H9 (cell line): ENCODE measurements at regions not wholly inside any gene's neighbourhood (a gene's known extent, or its start where the extent isn't known, plus 50 kb on each side); places are given as distances from the start of the nearest gene placed in this dataset.

ENCODE experiments used
- DNase-seq: peaks from one replicate; pipeline ENCODE4 v3.0.0-alpha.2; 2017
- H2AFZ ChIP-seq: one replicate; pipeline ENCODE4 v1.6.1; 2013; ENCODE audit warnings: mild to moderate bottlenecking, low read length, control low read depth, moderate library complexity
- H2AK5ac ChIP-seq: 2 replicates; pipeline ENCODE4 v1.6.1; 2013; ENCODE audit warnings: low read length, control low read depth, mixed read lengths; ENCODE audit not compliant: insufficient read length
- H2BK120ac ChIP-seq: one replicate; pipeline ENCODE4 v1.6.1; 2013; ENCODE audit warnings: low read depth, mild to moderate bottlenecking, low read length, control low read depth, inconsistent platforms; ENCODE audit not compliant: poor library complexity, severe bottlenecking
- H2BK12ac ChIP-seq: 2 replicates; pipeline ENCODE4 v1.6.1; 2013; ENCODE audit warnings: low read length, control low read depth, mixed read lengths, low read depth; ENCODE audit not compliant: insufficient read length
- H2BK15ac ChIP-seq: 2 replicates; pipeline ENCODE4 v1.6.1; 2013; ENCODE audit warnings: low read depth, low read length, control low read depth
- H2BK20ac ChIP-seq: one replicate; pipeline ENCODE4 v1.6.1; 2013; ENCODE audit warnings: low read depth, mild to moderate bottlenecking, low read length, control low read depth, inconsistent platforms; ENCODE audit not compliant: poor library complexity, severe bottlenecking
- H2BK5ac ChIP-seq: 2 replicates; pipeline ENCODE4 v1.6.1; 2013; ENCODE audit warnings: low read length, control low read depth, mixed read lengths; ENCODE audit not compliant: insufficient read length
- H3K14ac ChIP-seq: 2 replicates; pipeline ENCODE4 v1.6.1; 2013; ENCODE audit warnings: low read length, control low read depth; ENCODE audit not compliant: insufficient read depth
- H3K18ac ChIP-seq: 2 replicates; pipeline ENCODE4 v1.6.1; 2013; ENCODE audit warnings: low read depth, mild to moderate bottlenecking, mixed read lengths, low read length, control low read depth; ENCODE audit not compliant: insufficient read length
- H3K23ac ChIP-seq: 2 replicates; pipeline ENCODE4 v1.6.1; 2013; ENCODE audit warnings: low read length, control low read depth, mixed read lengths, low read depth; ENCODE audit not compliant: insufficient read length
- H3K23me2 ChIP-seq: 2 replicates; pipeline ENCODE4 v1.6.1; 2013; ENCODE audit warnings: low read depth, mild to moderate bottlenecking, mixed read lengths, low read length, control low read depth; ENCODE audit not compliant: insufficient read length, poor library complexity, severe bottlenecking
- H3K27ac ChIP-seq: 2 replicates; pipeline ENCODE4 v1.5.1; 2013; ENCODE audit warnings: low read length, control low read depth, mixed read lengths, low read depth; ENCODE audit not compliant: insufficient read length
- H3K27me3 ChIP-seq: 2 replicates; pipeline ENCODE4 v1.6.1; 2013; ENCODE audit warnings: low read length, control low read depth, inconsistent platforms; ENCODE audit not compliant: insufficient read depth
- H3K4ac ChIP-seq: 2 replicates; pipeline ENCODE4 v1.6.1; 2013; ENCODE audit warnings: low read depth, mild to moderate bottlenecking, control low read depth, inconsistent platforms, low read length, moderate library complexity
- H3K4me1 ChIP-seq: 2 replicates; pipeline ENCODE4 v1.6.1; 2013; ENCODE audit warnings: low read length, control low read depth, inconsistent platforms; ENCODE audit not compliant: insufficient read depth
- H3K4me2 ChIP-seq: 2 replicates; pipeline ENCODE4 v1.6.1; 2013; ENCODE audit warnings: low read length, control low read depth, mixed read lengths; ENCODE audit not compliant: insufficient read length, insufficient read depth
- H3K56ac ChIP-seq: 2 replicates; pipeline ENCODE4 v1.6.1; 2013; ENCODE audit warnings: low read depth, mild to moderate bottlenecking, mixed read lengths, low read length, control low read depth; ENCODE audit not compliant: insufficient read length
- H3K79me1 ChIP-seq: 2 replicates; pipeline ENCODE4 v1.6.1; 2013; ENCODE audit warnings: low read depth, mild to moderate bottlenecking, moderate library complexity, low read length, control low read depth, inconsistent platforms; ENCODE audit not compliant: insufficient read depth, poor library complexity, severe bottlenecking
- H3K79me2 ChIP-seq: 2 replicates; pipeline ENCODE4 v1.6.1; 2013; ENCODE audit warnings: low read length, control low read depth, inconsistent platforms; ENCODE audit not compliant: insufficient read depth
- H3K9ac ChIP-seq: 2 replicates; pipeline ENCODE4 v1.6.1; 2013; ENCODE audit warnings: low read length, control low read depth, mixed read lengths; ENCODE audit not compliant: insufficient read length; ENCODE audit errors: extremely low read depth
- H3K9me3 ChIP-seq: one replicate; pipeline ENCODE4 v1.6.1; 2013; ENCODE audit warnings: low read depth, low read length, inconsistent platforms; ENCODE audit not compliant: control insufficient read depth
- H3T11ph ChIP-seq: one replicate; pipeline ENCODE4 v1.6.1; 2013; ENCODE audit warnings: mild to moderate bottlenecking, low read length, control low read depth, inconsistent platforms
- H4K20me1 ChIP-seq: one replicate; pipeline ENCODE4 v1.6.1; 2013; ENCODE audit not compliant: control insufficient read depth, insufficient read length, insufficient read depth
- H4K5ac ChIP-seq: 2 replicates; pipeline ENCODE4 v1.6.1; 2013; ENCODE audit warnings: low read depth, mild to moderate bottlenecking, mixed read lengths, low read length, control low read depth; ENCODE audit not compliant: insufficient read length
- H4K8ac ChIP-seq: replicated peaks from 2 replicates; pipeline ENCODE4 v1.6.1; 2013; ENCODE audit warnings: low read length, control low read depth, mixed read lengths, low read depth; ENCODE audit not compliant: insufficient read length
- H4K91ac ChIP-seq: 2 replicates; pipeline ENCODE4 v1.6.1; 2013; ENCODE audit warnings: low read depth, mild to moderate bottlenecking, moderate library complexity, mixed read lengths, low read length, control low read depth; ENCODE audit not compliant: insufficient read length
- H3K27ac Mint-ChIP-seq, 3 experiments: 2 replicates in 2 of 3; 3 replicates in 1 of 3; pipeline ENCODE4 v1.8.0; 2020 to 2021; ENCODE audit warnings: mixed read lengths in 3 of 3, mild to moderate bottlenecking in 1 of 3, moderate library complexity in 1 of 3
- H3K27me3 Mint-ChIP-seq: 2 replicates; pipeline ENCODE4 v1.8.0; 2021; ENCODE audit warnings: low read depth, mild to moderate bottlenecking, moderate library complexity, mixed read lengths
- H3K36me3 Mint-ChIP-seq, 3 experiments: 2 replicates in 2 of 3; 3 replicates in 1 of 3; pipeline ENCODE4 v1.8.0; 2020 to 2021; ENCODE audit warnings: low read depth in 3 of 3, mixed read lengths in 3 of 3; ENCODE audit not compliant: insufficient read depth in 1 of 3
- H3K4me1 Mint-ChIP-seq, 2 experiments: 2 replicates each; pipeline ENCODE4 v1.8.0; 2020; ENCODE audit warnings: mixed read lengths in 2 of 2
- H3K4me3 Mint-ChIP-seq, 2 experiments: 2 replicates in 1 of 2; 3 replicates in 1 of 2; pipeline ENCODE4 v1.8.0; 2020 to 2021; ENCODE audit warnings: mild to moderate bottlenecking in 2 of 2, mixed read lengths in 2 of 2, moderate library complexity in 1 of 2
- H3K9me3 Mint-ChIP-seq, 2 experiments: 2 replicates in 1 of 2; 3 replicates in 1 of 2; pipeline ENCODE4 v1.8.0; 2020; ENCODE audit warnings: mild to moderate bottlenecking in 2 of 2, mixed read lengths in 2 of 2, moderate library complexity in 1 of 2
- WGBS: extraction: QIAGEN DNeasy Blood & Tissue Kit; methylation state at CpG from one replicate; pipeline ENCODE4 v1.1.7; 2013; ENCODE audit warnings: missing lambda C conversion rate, low lambda C conversion rate, mixed read lengths; ENCODE audit not compliant: insufficient read length; ENCODE audit errors: extremely low coverage; 5-methylcytosine and 5-hydroxymethylcytosine counted together
- TF ChIP-seq, protein P1 (sequence below): fragments of 200-600 bp; sonication (generic); conservative IDR thresholded peaks from 3 replicates; pipeline ENCODE4 v1.8.0; 2021; ENCODE audit warnings: antibody characterized with exemption, mild to moderate bottlenecking

- no peak overlapping the region for H3T11ph ChIP-seq
- H2BK12ac ChIP-seq, result no peak overlapping the region
- Mint-ChIP-seq H3K36me3 (peaks cover 2 to 24% (median 7%) of the 10 kb centered on the region in 3 experiments; a peak in 5 of 7 replicates), H3K4me3 (no peak overlapping the region), H3K27ac (no peak overlapping the region), H3K27me3 (no peaks in the 10 kb centered on the region), H3K9me3 (peaks cover 8 to 12% of the 10 kb centered on the region in 2 experiments), H3K4me1 (peaks cover 24 to 26% of the 10 kb centered on the region in 2 experiments)
- H4K91ac ChIP-seq, result no peak overlapping the region
- peaks cover 2% of the 10 kb centered on the region for H3K9me3 ChIP-seq
- no peak overlapping the region for H2AFZ ChIP-seq
- TF ChIP-seq, protein P1, sequence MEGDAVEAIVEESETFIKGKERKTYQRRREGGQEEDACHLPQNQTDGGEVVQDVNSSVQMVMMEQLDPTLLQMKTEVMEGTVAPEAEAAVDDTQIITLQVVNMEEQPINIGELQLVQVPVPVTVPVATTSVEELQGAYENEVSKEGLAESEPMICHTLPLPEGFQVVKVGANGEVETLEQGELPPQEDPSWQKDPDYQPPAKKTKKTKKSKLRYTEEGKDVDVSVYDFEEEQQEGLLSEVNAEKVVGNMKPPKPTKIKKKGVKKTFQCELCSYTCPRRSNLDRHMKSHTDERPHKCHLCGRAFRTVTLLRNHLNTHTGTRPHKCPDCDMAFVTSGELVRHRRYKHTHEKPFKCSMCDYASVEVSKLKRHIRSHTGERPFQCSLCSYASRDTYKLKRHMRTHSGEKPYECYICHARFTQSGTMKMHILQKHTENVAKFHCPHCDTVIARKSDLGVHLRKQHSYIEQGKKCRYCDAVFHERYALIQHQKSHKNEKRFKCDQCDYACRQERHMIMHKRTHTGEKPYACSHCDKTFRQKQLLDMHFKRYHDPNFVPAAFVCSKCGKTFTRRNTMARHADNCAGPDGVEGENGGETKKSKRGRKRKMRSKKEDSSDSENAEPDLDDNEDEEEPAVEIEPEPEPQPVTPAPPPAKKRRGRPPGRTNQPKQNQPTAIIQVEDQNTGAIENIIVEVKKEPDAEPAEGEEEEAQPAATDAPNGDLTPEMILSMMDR, result no peak
- H3K23ac ChIP-seq, result no peak overlapping the region
- H3K23me2 ChIP-seq, result no peaks in the 10 kb centered on the region
- H3K4ac ChIP-seq, result no peak overlapping the region
- no peak overlapping the region for H3K9ac ChIP-seq
- no peak overlapping the region for H3K4me2 ChIP-seq
- no peak overlapping the region for H3K18ac ChIP-seq
- no peaks in the 10 kb centered on the region for H3K79me1 ChIP-seq
- H2BK120ac ChIP-seq, result no peak overlapping the region
- no peak overlapping the region for H2BK15ac ChIP-seq
- H3K79me2 ChIP-seq, result no peaks in the 10 kb centered on the region
- no peak overlapping the region for H3K56ac ChIP-seq
- no peak overlapping the region for H2BK5ac ChIP-seq
- H3K14ac ChIP-seq, result no peak overlapping the region
- H2BK20ac ChIP-seq, result no peak overlapping the region
- no peak overlapping the region for H4K5ac ChIP-seq
- no peak overlapping the region for H3K27ac ChIP-seq
- H4K8ac ChIP-seq, result no peak overlapping the region
- no peaks in the 10 kb centered on the region for H3K27me3 ChIP-seq
- WGBS, result no CpG with 5 or more reads among the region's 3 CpGs
- DNase-seq, result no peak
- H2AK5ac ChIP-seq, result no peak overlapping the region
- peaks cover 3% of the 10 kb centered on the region; the same call in 1 of the 2 replicates for H3K4me1 ChIP-seq
- H4K20me1 ChIP-seq, result no peaks in the 10 kb centered on the region
Observed at GRCh38 chr15:39216816-39217215, 364.1 kb upstream of the THBS1 start.
